ENCODE measurements at regions not wholly inside any gene's neighbourhood (a gene's known extent, or its start where the extent isn't known, plus 50 kb on each side); places are given as distances from the start of the nearest gene placed in this dataset.
"Not testable (repeated sequence)": the region's sequence is repeated elsewhere in the genome, so short reads cannot be mapped to it uniquely, and the experiment has no call there.

DNA sequence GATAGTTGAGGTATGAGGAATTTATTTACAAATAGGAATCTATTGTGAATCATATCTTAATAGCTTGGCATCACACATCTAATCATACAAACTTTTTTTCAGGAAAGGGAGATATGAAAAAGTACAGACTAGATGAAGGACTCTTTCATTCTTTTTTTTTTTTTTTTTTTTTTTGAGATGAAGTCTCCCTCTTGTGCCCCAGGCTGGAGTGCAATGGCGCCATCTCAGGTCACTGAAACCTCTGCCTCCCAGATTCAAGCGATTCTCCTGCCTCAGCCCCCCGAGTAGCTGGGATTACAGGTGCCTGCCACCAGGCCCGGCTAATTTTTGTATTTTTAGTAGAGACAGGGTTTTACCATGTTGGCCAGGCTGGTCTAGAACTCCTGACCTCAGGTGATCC is 65.1 kb upstream of the NECTIN3 start:
- not testable (repeated sequence) for TF ChIP-seq POLR2A (IDR thresholded peaks at IDR 0.05; ENCODE audit: low read length); GATA1 (IDR thresholded peaks at IDR 0.05; ENCODE audit: low read depth, low read length)

Measured in erythroblast (primary cell).